ENCODE measurements at regions not wholly inside any gene's neighbourhood (a gene's known extent, or its start where the extent isn't known, plus 50 kb on each side); places are given as distances from the start of the nearest gene placed in this dataset.
A peak's percentile ranks its signal among the peaks of the same experiment; 100 is the strongest.
"Not testable (repeated sequence)": the region's sequence is repeated elsewhere in the genome, so short reads cannot be mapped to it uniquely, and the experiment has no call there.

- DNase-seq: no peak
Observed at GRCh38 chr6:21335591-21335990, 258.0 kb upstream of the SOX4 start.

- DNase-seq: no peak
Observed at GRCh38 chr6:21337263-21337662, 256.3 kb upstream of the SOX4 start.

GRCh38 chr6:21340573-21340972, 253.0 kb upstream of the SOX4 start:
- DNase-seq: no peak

GRCh38 chr6:21341910-21342309, 251.6 kb upstream of the SOX4 start:
- DNase-seq: no peak

- DNase-seq: no peak
Observed at GRCh38 chr6:21342501-21342900, 251.1 kb upstream of the SOX4 start.

- not testable (repeated sequence) for DNase-seq
Observed at GRCh38 chr6:21345704-21346103, 247.8 kb upstream of the SOX4 start.

GRCh38 chr6:21348146-21348503, 245.4 kb upstream of the SOX4 start:
- DNase-seq: no peak

GRCh38 chr6:21348504-21349195, 244.9 kb upstream of the SOX4 start:
- DNase-seq: no peak

GRCh38 chr6:21349834-21350233, 243.7 kb upstream of the SOX4 start:
- no peak for DNase-seq

- no peak for DNase-seq
Observed at GRCh38 chr6:21350926-21351325, 242.6 kb upstream of the SOX4 start.

GRCh38 chr6:21352131-21352530, 241.4 kb upstream of the SOX4 start:
- no peak for DNase-seq

- no peak for DNase-seq
Observed at GRCh38 chr6:21354805-21355238, 238.7 kb upstream of the SOX4 start.

- DNase-seq: no peak
Observed at GRCh38 chr6:21355638-21356037, 237.9 kb upstream of the SOX4 start.

GRCh38 chr6:21357262-21357661, 236.3 kb upstream of the SOX4 start:
- no peak for DNase-seq

- no peak for DNase-seq
Observed at GRCh38 chr6:21359926-21360325, 233.6 kb upstream of the SOX4 start.

GRCh38 chr6:21360336-21360735, 233.2 kb upstream of the SOX4 start:
- no peak for DNase-seq

GRCh38 chr6:21367148-21367547, 226.4 kb upstream of the SOX4 start:
- no peak for DNase-seq

- DNase-seq: no peak
Observed at GRCh38 chr6:21367649-21368154, 225.8 kb upstream of the SOX4 start.

GRCh38 chr6:21371061-21371460, 222.5 kb upstream of the SOX4 start:
- DNase-seq: no peak

GRCh38 chr6:21371676-21372171, 221.8 kb upstream of the SOX4 start:
- DNase-seq: no peak

GRCh38 chr6:21375151-21376116, 218.1 kb upstream of the SOX4 start:
- no peak for DNase-seq

- no peak for DNase-seq
Observed at GRCh38 chr6:21377356-21377755, 216.2 kb upstream of the SOX4 start.

- peak; percentile 30 for DNase-seq
Observed at GRCh38 chr6:21381331-21381963, 212.1 kb upstream of the SOX4 start.
